Astrocyte (in vitro differentiated cells and primary cell): ENCODE measurements at regions not wholly inside any gene's neighbourhood (a gene's known extent, or its start where the extent isn't known, plus 50 kb on each side); places are given as distances from the start of the nearest gene placed in this dataset.

Source experiments
- DNase-seq: peaks from one replicate; pipeline ENCODE4 v3.0.0-alpha.2; 2010; ENCODE audit warnings: low read depth
- FAIRE-seq: peaks from 2 replicates; lab custom pipeline; 2011; peaks lifted over from hg19 to GRCh38; lab: Jason Lieb, UNC
- H2AFZ ChIP-seq: 2 replicates; pipeline ENCODE4 v1.6.0; 2012; ENCODE audit warnings: low read depth, low read length, inconsistent platforms
- H3K27ac ChIP-seq: 2 replicates; pipeline ENCODE4 v1.5.1; 2011; ENCODE audit warnings: low read depth, low read length, inconsistent platforms
- H3K27me3 ChIP-seq: 2 replicates; pipeline ENCODE4 v1.6.0; 2011; ENCODE audit warnings: low read length, inconsistent platforms; ENCODE audit not compliant: insufficient read depth
- H3K36me3 ChIP-seq: 2 replicates; pipeline ENCODE4 v1.5.1; 2011; ENCODE audit warnings: low read length, inconsistent platforms; ENCODE audit not compliant: insufficient read depth
- H3K4me1 ChIP-seq: 2 replicates; pipeline ENCODE4 v1.5.1; 2011; ENCODE audit warnings: low read length, inconsistent platforms; ENCODE audit not compliant: insufficient read depth
- H3K4me2 ChIP-seq: 2 replicates; pipeline ENCODE4 v1.6.0; 2012; ENCODE audit warnings: low read length, inconsistent platforms
- H3K4me3 ChIP-seq: 2 replicates; pipeline ENCODE4 v1.5.1; 2011; ENCODE audit warnings: low read depth, mild to moderate bottlenecking, low read length, inconsistent platforms; ENCODE audit not compliant: insufficient read depth
- H3K79me2 ChIP-seq: 2 replicates; pipeline ENCODE4 v1.6.0; 2012; ENCODE audit warnings: mild to moderate bottlenecking, low read length, inconsistent platforms; ENCODE audit not compliant: insufficient read depth
- H3K9ac ChIP-seq: 2 replicates; pipeline ENCODE4 v1.6.0; 2012; ENCODE audit warnings: mild to moderate bottlenecking, low read length, inconsistent platforms
- H3K9me3 ChIP-seq: 2 replicates; pipeline ENCODE4 v1.5.1; 2012; ENCODE audit warnings: low read depth, mild to moderate bottlenecking, low read length, inconsistent platforms; ENCODE audit not compliant: insufficient read depth
- H4K20me1 ChIP-seq: 2 replicates; pipeline ENCODE4 v1.6.0; 2012; ENCODE audit warnings: low read length, inconsistent platforms; ENCODE audit not compliant: insufficient read depth
- H3K27ac Mint-ChIP-seq: one replicate; pipeline ENCODE4 v1.8.0; 2021; ENCODE audit warnings: mild to moderate bottlenecking, mixed read lengths; ENCODE audit not compliant: unreplicated experiment
- H3K27me3 Mint-ChIP-seq: one replicate; pipeline ENCODE4 v1.8.0; 2021; ENCODE audit warnings: low read depth, mixed read lengths; ENCODE audit not compliant: unreplicated experiment
- H3K36me3 Mint-ChIP-seq: one replicate; pipeline ENCODE4 v1.8.0; 2021; ENCODE audit warnings: low read depth, mixed read lengths; ENCODE audit not compliant: unreplicated experiment
- H3K4me1 Mint-ChIP-seq: one replicate; pipeline ENCODE4 v1.8.0; 2021; ENCODE audit warnings: low read depth, mixed read lengths; ENCODE audit not compliant: unreplicated experiment
- H3K4me3 Mint-ChIP-seq: one replicate; pipeline ENCODE4 v1.8.0; 2021; ENCODE audit warnings: mild to moderate bottlenecking, moderate library complexity, mixed read lengths; ENCODE audit not compliant: unreplicated experiment
- H3K9me3 Mint-ChIP-seq: one replicate; pipeline ENCODE4 v1.8.0; 2021; ENCODE audit warnings: mild to moderate bottlenecking, mixed read lengths; ENCODE audit not compliant: unreplicated experiment
- EZH2 ChIP-seq: IDR thresholded peaks from 2 replicates; pipeline ENCODE4 v1.6.1; 2012; ENCODE audit warnings: mild to moderate bottlenecking, low read length, inconsistent platforms; ENCODE audit not compliant: insufficient read depth
- TF ChIP-seq, protein P1 (sequence below): IDR thresholded peaks from 2 replicates; pipeline ENCODE4 v1.5.1; 2011; ENCODE audit warnings: low read depth, mild to moderate bottlenecking, inconsistent platforms, low read length, moderate library complexity; ENCODE audit not compliant: insufficient read depth

DNA sequence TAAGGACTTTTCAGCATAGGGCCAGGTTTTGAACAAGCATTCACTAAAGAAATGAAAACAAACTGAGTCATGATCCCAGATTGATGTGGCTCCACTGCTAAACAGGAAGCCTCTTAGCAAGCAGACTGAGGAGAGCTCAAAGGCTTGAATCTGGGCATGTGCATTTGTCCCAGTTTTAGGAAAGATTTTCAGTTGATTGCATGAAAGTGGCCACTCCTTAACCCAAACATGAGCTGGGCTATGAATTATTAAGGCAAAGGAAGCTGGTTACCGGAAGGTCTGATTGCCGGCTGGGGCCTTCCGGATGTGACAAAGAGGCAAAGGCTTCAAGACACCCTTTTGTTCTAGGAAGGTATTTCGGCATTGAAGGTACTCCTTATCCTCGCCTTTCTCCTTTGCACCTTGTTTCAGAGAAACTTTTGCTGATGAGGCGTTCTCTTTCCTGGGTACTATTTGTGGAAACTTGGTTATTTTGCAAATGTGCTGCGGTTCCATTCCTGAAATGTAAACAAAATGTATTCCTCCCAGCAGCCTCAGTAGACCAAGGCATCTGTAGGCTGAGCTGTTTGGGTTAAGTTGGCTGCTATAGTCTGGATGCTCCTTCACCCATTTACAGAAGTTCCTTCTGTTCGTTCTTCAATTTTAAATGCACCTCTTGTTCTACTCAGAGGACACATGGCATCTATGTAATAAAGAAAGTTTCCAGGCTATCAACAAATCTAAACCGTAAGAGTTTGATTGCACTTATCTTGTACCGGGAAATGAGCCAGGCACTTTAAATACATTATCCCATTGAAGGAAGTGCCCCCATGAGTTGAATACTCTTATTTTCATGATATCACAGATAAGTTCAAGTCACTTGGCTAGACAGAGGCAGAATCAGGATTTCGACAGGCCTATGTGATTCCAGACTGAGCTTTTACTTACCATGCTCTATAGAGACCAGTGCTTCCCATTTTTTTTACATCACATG is 115.6 kb upstream of the METAP2 start:
- FAIRE-seq (no peak), DNase-seq (no peak)
- Mint-ChIP-seq H3K36me3 (no peaks in the 10 kb centered on the region), H3K27ac (no peak overlapping the region), H3K9me3 (no peaks in the 10 kb centered on the region), H3K4me3 (no peak overlapping the region), H3K4me1 (peaks cover 8% of the 10 kb centered on the region), H3K27me3 (peaks cover 2% of the 10 kb centered on the region)
- Histone ChIP-seq H3K36me3 (no peaks in the 10 kb centered on the region), H3K4me2 (no peak overlapping the region), H4K20me1 (no peaks in the 10 kb centered on the region), H3K9me3 (no peaks in the 10 kb centered on the region), H3K9ac (no peak overlapping the region), H3K4me1 (peaks cover 7% of the 10 kb centered on the region), H3K4me3 (no peak overlapping the region), H3K79me2 (no peaks in the 10 kb centered on the region), H3K27me3 (no peaks in the 10 kb centered on the region), H3K27ac (no peak overlapping the region), H2AFZ (peak overlapping the region; percentile 53)
- TF ChIP-seq, protein P1, sequence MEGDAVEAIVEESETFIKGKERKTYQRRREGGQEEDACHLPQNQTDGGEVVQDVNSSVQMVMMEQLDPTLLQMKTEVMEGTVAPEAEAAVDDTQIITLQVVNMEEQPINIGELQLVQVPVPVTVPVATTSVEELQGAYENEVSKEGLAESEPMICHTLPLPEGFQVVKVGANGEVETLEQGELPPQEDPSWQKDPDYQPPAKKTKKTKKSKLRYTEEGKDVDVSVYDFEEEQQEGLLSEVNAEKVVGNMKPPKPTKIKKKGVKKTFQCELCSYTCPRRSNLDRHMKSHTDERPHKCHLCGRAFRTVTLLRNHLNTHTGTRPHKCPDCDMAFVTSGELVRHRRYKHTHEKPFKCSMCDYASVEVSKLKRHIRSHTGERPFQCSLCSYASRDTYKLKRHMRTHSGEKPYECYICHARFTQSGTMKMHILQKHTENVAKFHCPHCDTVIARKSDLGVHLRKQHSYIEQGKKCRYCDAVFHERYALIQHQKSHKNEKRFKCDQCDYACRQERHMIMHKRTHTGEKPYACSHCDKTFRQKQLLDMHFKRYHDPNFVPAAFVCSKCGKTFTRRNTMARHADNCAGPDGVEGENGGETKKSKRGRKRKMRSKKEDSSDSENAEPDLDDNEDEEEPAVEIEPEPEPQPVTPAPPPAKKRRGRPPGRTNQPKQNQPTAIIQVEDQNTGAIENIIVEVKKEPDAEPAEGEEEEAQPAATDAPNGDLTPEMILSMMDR, result no peak
- no peak for TF ChIP-seq EZH2

DNA sequence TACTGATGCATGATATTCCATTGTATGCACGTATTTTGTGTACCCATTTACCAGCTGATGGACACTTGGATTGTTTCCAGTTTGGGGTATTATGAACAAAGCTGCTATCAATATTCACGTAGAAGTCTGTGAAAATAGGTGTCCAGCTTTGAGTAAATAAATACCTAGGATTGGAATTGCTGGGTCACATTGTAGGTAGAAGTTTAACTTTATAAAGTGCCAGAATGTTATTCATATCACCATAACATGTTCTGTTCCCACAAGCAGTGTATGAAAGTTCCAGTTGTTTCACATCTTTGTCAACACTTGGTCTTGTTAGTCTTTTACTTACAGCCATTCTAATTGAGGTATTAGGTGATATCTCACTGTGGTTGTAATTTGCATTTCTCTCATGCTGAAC is 108.0 kb upstream of the METAP2 start:
- TF ChIP-seq, protein P1, result no peak
- TF ChIP-seq EZH2, result no peak
- no peak for FAIRE-seq
- H3K9me3 Mint-ChIP-seq, result no peaks in the 10 kb centered on the region

DNA sequence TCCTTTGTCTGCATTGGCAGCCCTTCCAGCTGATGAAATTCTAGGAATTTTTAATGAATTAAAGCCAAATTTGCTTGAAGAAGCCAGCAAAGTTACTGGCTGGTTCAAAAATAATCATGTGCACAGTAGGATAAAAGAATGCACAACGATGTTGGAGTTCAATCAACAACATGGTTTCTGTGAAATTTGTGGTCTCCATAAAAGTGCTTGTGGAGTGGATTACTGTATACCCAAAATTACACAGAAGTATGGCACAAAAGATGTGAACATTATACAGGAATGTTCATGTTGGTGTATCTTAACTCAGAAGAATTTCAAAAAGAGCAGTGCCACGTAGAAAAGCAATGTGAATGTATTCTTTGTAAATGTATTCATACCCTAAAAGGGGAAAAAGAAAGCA is 105.0 kb upstream of the METAP2 start:
- Histone ChIP-seq H4K20me1 (no peaks in the 10 kb centered on the region), H3K9me3 (no peaks in the 10 kb centered on the region), H3K4me3 (no peak overlapping the region), H3K9ac (no peak overlapping the region), H3K79me2 (no peaks in the 10 kb centered on the region), H2AFZ (no peak overlapping the region), H3K27ac (no peak overlapping the region), H3K4me1 (no peaks in the 10 kb centered on the region), H3K4me2 (no peak overlapping the region), H3K36me3 (no peaks in the 10 kb centered on the region), H3K27me3 (no peaks in the 10 kb centered on the region)
- FAIRE-seq (no peak), DNase-seq (no peak)
- H3K4me1 Mint-ChIP-seq, result no peaks in the 10 kb centered on the region
- H3K27me3 Mint-ChIP-seq, result no peaks in the 10 kb centered on the region
- H3K27ac Mint-ChIP-seq, result no peak overlapping the region
- no peak overlapping the region for H3K4me3 Mint-ChIP-seq
- no peaks in the 10 kb centered on the region for H3K36me3 Mint-ChIP-seq
- no peak for TF ChIP-seq EZH2
- no peaks in the 10 kb centered on the region for H3K9me3 Mint-ChIP-seq

More for the DNA sequence above, 108.0 kb upstream of the METAP2 start:
- H3K4me2 ChIP-seq, result no peak overlapping the region
- no peak for DNase-seq
- H3K9ac ChIP-seq, result no peak overlapping the region
- H3K27ac ChIP-seq, result no peak overlapping the region
- Mint-ChIP-seq H3K27me3 (no peaks in the 10 kb centered on the region), H3K4me3 (no peak overlapping the region), H3K4me1 (no peaks in the 10 kb centered on the region), H3K27ac (no peak overlapping the region), H3K36me3 (no peaks in the 10 kb centered on the region)
- no peaks in the 10 kb centered on the region for H3K9me3 ChIP-seq
- no peaks in the 10 kb centered on the region for H3K4me1 ChIP-seq
- no peaks in the 10 kb centered on the region for H4K20me1 ChIP-seq
- H3K4me3 ChIP-seq, result no peak overlapping the region
- H2AFZ ChIP-seq, result no peak overlapping the region
- H3K36me3 ChIP-seq, result no peaks in the 10 kb centered on the region
- H3K79me2 ChIP-seq, result no peaks in the 10 kb centered on the region
- H3K27me3 ChIP-seq, result no peaks in the 10 kb centered on the region
